ENCODE measurements at regions not wholly inside any gene's neighbourhood (a gene's known extent, or its start where the extent isn't known, plus 50 kb on each side); places are given as distances from the start of the nearest gene placed in this dataset.
A peak's percentile ranks its signal among the peaks of the same experiment; 100 is the strongest.
"Not testable (repeated sequence)": the region's sequence is repeated elsewhere in the genome, so short reads cannot be mapped to it uniquely, and the experiment has no call there.

DNA sequence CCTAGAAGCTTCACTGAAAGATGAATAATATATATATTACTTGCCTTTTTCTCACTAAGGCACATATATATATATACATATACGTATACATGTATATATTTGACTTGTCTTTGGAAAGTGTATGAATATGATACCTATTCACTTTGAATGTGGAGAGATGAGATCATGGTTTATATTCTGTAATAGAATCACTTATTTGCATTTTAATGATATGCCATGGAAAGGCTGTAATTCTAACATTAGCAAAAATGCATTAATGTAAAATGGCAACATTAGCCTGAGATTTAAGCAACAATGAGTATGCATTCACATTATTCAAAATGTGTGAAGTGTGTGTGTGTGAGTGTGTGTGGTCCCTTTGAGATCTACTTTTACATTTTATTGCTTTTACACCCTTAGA is 54.5 kb upstream of the PRKD1 start:
- Histone ChIP-seq H3K36me3 (ENCODE audit: control insufficient read depth, insufficient read depth, low read length) (no peaks in the 10 kb centered on the region), H3K4me3 (ENCODE audit: low read depth, low read length) (no peak overlapping the region), H3K27me3 (ENCODE audit: control insufficient read depth, insufficient read depth, low read length) (no peaks in the 10 kb centered on the region), H3K4me1 (ENCODE audit: control insufficient read depth, insufficient read depth, low read length, poor library complexity, severe bottlenecking) (no peaks in the 10 kb centered on the region), H3K9me3 (ENCODE audit: control insufficient read depth in 2 of 2, low read length in 2 of 2) (peaks cover 0 to 10% of the 10 kb centered on the region in 2 experiments), H3K27ac (ENCODE audit: insufficient read depth, low read length, poor library complexity, severe bottlenecking) (no peak overlapping the region)
- no peak for DNase-seq
- Mint-ChIP-seq H3K36me3 (no peaks in the 10 kb centered on the region), H3K27ac (no peak overlapping the region), H3K4me1 (no peaks in the 10 kb centered on the region), H3K4me3 (no peak overlapping the region), H3K9me3 (peaks cover 0 to 10% (median 6%) of the 10 kb centered on the region in 7 donors), H3K27me3 (no peaks in the 10 kb centered on the region)
- ATAC-seq (ENCODE audit: low read depth in 2 of 2): no peak

- Histone ChIP-seq H3K4me1 (ENCODE audit: control insufficient read depth, insufficient read depth, low read length, poor library complexity, severe bottlenecking) (no peaks in the 10 kb centered on the region), H3K9me3 (ENCODE audit: control insufficient read depth in 2 of 2, low read length in 2 of 2) (peaks cover 0 to 10% of the 10 kb centered on the region in 2 experiments), H3K27me3 (ENCODE audit: control insufficient read depth, insufficient read depth, low read length) (no peaks in the 10 kb centered on the region), H3K4me3 (ENCODE audit: low read depth, low read length) (no peak overlapping the region), H3K27ac (ENCODE audit: insufficient read depth, low read length, poor library complexity, severe bottlenecking) (no peak overlapping the region), H3K36me3 (ENCODE audit: control insufficient read depth, insufficient read depth, low read length) (no peaks in the 10 kb centered on the region)
- Mint-ChIP-seq H3K4me1 (no peaks in the 10 kb centered on the region), H3K4me3 (no peak overlapping the region), H3K27ac (no peak overlapping the region), H3K27me3 (no peaks in the 10 kb centered on the region), H3K9me3 (peaks cover 0 to 7% (median 6%) of the 10 kb centered on the region in 7 donors), H3K36me3 (no peaks in the 10 kb centered on the region)
- DNase-seq: no peak
- no peak for ATAC-seq (ENCODE audit: low read depth in 2 of 2)
Measured at GRCh38 chr14:29982993-29983392, 55.3 kb upstream of the PRKD1 start.

DNA sequence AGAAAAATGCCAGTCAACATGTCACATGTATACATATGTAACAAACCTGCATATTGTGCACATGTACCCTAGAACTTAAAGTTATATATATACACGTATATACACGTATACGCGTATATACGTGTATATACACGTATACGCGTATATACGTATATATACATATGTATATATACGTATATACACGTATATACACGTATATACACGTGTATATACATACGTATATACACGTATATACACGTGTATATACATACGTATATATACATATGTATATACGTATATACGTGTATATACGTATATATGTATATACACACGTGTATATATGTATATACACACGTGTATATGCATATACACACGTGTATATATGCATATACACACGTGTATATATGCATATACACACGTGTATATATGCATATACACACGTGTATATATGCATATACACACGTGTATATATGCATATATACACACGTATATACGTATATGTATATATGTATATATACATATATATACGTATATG is 62.8 kb upstream of the PRKD1 start:
- not testable (repeated sequence) for H3K36me3 Mint-ChIP-seq; H3K4me3 Mint-ChIP-seq; ATAC-seq (ENCODE audit: low read depth in 2 of 2)

DNA sequence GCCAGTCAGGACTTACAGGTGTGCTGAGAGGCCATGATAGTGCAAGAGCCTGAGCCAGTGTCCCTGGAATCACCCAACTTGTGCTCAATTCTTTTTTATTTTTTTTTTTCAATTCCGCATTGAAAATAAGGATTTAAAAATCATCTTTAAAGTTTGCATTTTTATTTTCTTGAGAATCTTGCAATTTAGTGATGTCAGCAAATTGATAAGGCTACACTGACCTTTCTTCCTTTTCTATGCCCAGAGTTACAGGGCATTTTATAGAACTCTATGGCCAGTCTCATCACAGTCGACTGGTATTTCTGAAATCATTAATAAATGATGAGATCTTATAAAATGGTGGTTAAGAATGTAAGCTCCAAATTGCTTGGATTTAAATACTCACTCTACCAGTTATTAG is 63.3 kb upstream of the PRKD1 start:
- no peaks in the 10 kb centered on the region for H3K36me3 Mint-ChIP-seq
- Histone ChIP-seq H3K27me3 (ENCODE audit: control insufficient read depth, insufficient read depth, low read length) (no peaks in the 10 kb centered on the region), H3K4me1 (ENCODE audit: control insufficient read depth, insufficient read depth, low read length, poor library complexity, severe bottlenecking) (no peaks in the 10 kb centered on the region), H3K27ac (ENCODE audit: insufficient read depth, low read length, poor library complexity, severe bottlenecking) (no peak overlapping the region), H3K36me3 (ENCODE audit: control insufficient read depth, insufficient read depth, low read length) (no peaks in the 10 kb centered on the region), H3K4me3 (ENCODE audit: low read depth, low read length) (no peak overlapping the region), H3K9me3 (ENCODE audit: control insufficient read depth in 2 of 2, low read length in 2 of 2) (no peaks in the 10 kb centered on the region)
- peaks cover 0 to 6% (median 2%) of the 10 kb centered on the region in 7 donors for H3K9me3 Mint-ChIP-seq
- no peak for ATAC-seq (ENCODE audit: low read depth in 2 of 2)
- H3K27ac Mint-ChIP-seq: no peak overlapping the region
- no peaks in the 10 kb centered on the region for H3K4me1 Mint-ChIP-seq
- H3K27me3 Mint-ChIP-seq: no peaks in the 10 kb centered on the region
- DNase-seq: no peak
- H3K4me3 Mint-ChIP-seq: no peak overlapping the region

More for the DNA sequence above, 62.8 kb upstream of the PRKD1 start:
- H3K27ac ChIP-seq (ENCODE audit: insufficient read depth, low read length, poor library complexity, severe bottlenecking); H3K9me3 ChIP-seq (ENCODE audit: control insufficient read depth in 2 of 2, low read length in 2 of 2); H3K4me1 Mint-ChIP-seq; DNase-seq; H3K9me3 Mint-ChIP-seq; H3K36me3 ChIP-seq (ENCODE audit: control insufficient read depth, insufficient read depth, low read length); H3K27ac Mint-ChIP-seq; H3K27me3 Mint-ChIP-seq; H3K27me3 ChIP-seq (ENCODE audit: control insufficient read depth, insufficient read depth, low read length); H3K4me3 ChIP-seq (ENCODE audit: low read depth, low read length); H3K4me1 ChIP-seq (ENCODE audit: control insufficient read depth, insufficient read depth, low read length, poor library complexity, severe bottlenecking): not testable (repeated sequence)

- no peak overlapping the region for H3K4me3 Mint-ChIP-seq
- DNase-seq (no peak), ATAC-seq (ENCODE audit: low read depth in 2 of 2) (no peak)
- no peak overlapping the region for H3K27ac Mint-ChIP-seq
- no peaks in the 10 kb centered on the region for H3K27me3 Mint-ChIP-seq
- Histone ChIP-seq H3K27me3 (ENCODE audit: control insufficient read depth, insufficient read depth, low read length) (no peaks in the 10 kb centered on the region), H3K36me3 (ENCODE audit: control insufficient read depth, insufficient read depth, low read length) (no peaks in the 10 kb centered on the region), H3K4me1 (ENCODE audit: control insufficient read depth, insufficient read depth, low read length, poor library complexity, severe bottlenecking) (no peaks in the 10 kb centered on the region), H3K4me3 (ENCODE audit: low read depth, low read length) (no peak overlapping the region), H3K27ac (ENCODE audit: insufficient read depth, low read length, poor library complexity, severe bottlenecking) (no peak overlapping the region), H3K9me3 (ENCODE audit: control insufficient read depth in 2 of 2, low read length in 2 of 2) (no peaks in the 10 kb centered on the region)
- peaks cover 0 to 6% (median 4%) of the 10 kb centered on the region in 7 donors for H3K9me3 Mint-ChIP-seq
- no peaks in the 10 kb centered on the region for H3K4me1 Mint-ChIP-seq
- no peaks in the 10 kb centered on the region for H3K36me3 Mint-ChIP-seq
Measured at GRCh38 chr14:29993143-29993542, 65.5 kb upstream of the PRKD1 start.

- H3K27ac Mint-ChIP-seq: no peak overlapping the region
- H3K27me3 Mint-ChIP-seq: no peaks in the 10 kb centered on the region
- no peaks in the 10 kb centered on the region for H3K36me3 Mint-ChIP-seq
- Histone ChIP-seq H3K27me3 (ENCODE audit: control insufficient read depth, insufficient read depth, low read length) (no peaks in the 10 kb centered on the region), H3K4me3 (ENCODE audit: low read depth, low read length) (no peak overlapping the region), H3K9me3 (ENCODE audit: control insufficient read depth in 2 of 2, low read length in 2 of 2) (no peaks in the 10 kb centered on the region), H3K4me1 (ENCODE audit: control insufficient read depth, insufficient read depth, low read length, poor library complexity, severe bottlenecking) (no peaks in the 10 kb centered on the region), H3K27ac (ENCODE audit: insufficient read depth, low read length, poor library complexity, severe bottlenecking) (no peak overlapping the region), H3K36me3 (ENCODE audit: control insufficient read depth, insufficient read depth, low read length) (no peaks in the 10 kb centered on the region)
- peaks cover 0 to 10% (median 4%) of the 10 kb centered on the region in 7 donors for H3K9me3 Mint-ChIP-seq
- no peak for DNase-seq
- no peak overlapping the region for H3K4me3 Mint-ChIP-seq
- no peak for ATAC-seq (ENCODE audit: low read depth in 2 of 2)
- H3K4me1 Mint-ChIP-seq: no peaks in the 10 kb centered on the region
Measured at GRCh38 chr14:29999013-29999539, 71.4 kb upstream of the PRKD1 start.

DNA sequence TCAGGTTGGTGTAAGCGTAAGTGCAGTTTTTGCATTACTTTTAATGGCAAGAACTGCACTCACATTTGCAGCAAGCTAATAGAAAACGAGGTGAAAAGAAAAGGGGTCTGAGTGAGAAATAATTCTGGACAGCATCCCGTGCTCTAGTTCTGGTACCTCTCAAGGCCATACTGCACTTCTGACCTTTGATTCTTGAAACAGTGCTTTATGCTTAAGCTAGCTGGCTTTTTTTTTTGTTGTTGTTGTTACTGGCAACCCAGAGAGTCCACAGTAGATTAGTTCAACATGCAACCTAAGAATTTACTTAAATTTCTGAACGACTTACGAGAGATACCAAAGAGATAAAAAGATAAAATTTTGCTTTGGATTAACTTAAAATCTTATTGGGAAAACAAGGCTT is 75.2 kb upstream of the PRKD1 start:
- no peak overlapping the region for H3K27ac ChIP-seq (ENCODE audit: insufficient read depth, low read length, poor library complexity, severe bottlenecking)
- H3K27me3 ChIP-seq (ENCODE audit: control insufficient read depth, insufficient read depth, low read length): no peaks in the 10 kb centered on the region
- no peak for DNase-seq
- H3K9me3 Mint-ChIP-seq: peaks cover 0 to 10% (median 5%) of the 10 kb centered on the region in 7 donors
- H3K4me1 Mint-ChIP-seq: no peaks in the 10 kb centered on the region
- H3K36me3 ChIP-seq (ENCODE audit: control insufficient read depth, insufficient read depth, low read length): no peaks in the 10 kb centered on the region
- H3K4me1 ChIP-seq (ENCODE audit: control insufficient read depth, insufficient read depth, low read length, poor library complexity, severe bottlenecking): no peaks in the 10 kb centered on the region
- H3K27me3 Mint-ChIP-seq: no peaks in the 10 kb centered on the region
- H3K4me3 Mint-ChIP-seq: no peak overlapping the region
- H3K27ac Mint-ChIP-seq: no peak overlapping the region
- ATAC-seq (ENCODE audit: low read depth in 2 of 2): no peak
- H3K4me3 ChIP-seq (ENCODE audit: low read depth, low read length): no peak overlapping the region
- no peaks in the 10 kb centered on the region for H3K36me3 Mint-ChIP-seq
- H3K9me3 ChIP-seq (ENCODE audit: control insufficient read depth in 2 of 2, low read length in 2 of 2): no peaks in the 10 kb centered on the region

DNA sequence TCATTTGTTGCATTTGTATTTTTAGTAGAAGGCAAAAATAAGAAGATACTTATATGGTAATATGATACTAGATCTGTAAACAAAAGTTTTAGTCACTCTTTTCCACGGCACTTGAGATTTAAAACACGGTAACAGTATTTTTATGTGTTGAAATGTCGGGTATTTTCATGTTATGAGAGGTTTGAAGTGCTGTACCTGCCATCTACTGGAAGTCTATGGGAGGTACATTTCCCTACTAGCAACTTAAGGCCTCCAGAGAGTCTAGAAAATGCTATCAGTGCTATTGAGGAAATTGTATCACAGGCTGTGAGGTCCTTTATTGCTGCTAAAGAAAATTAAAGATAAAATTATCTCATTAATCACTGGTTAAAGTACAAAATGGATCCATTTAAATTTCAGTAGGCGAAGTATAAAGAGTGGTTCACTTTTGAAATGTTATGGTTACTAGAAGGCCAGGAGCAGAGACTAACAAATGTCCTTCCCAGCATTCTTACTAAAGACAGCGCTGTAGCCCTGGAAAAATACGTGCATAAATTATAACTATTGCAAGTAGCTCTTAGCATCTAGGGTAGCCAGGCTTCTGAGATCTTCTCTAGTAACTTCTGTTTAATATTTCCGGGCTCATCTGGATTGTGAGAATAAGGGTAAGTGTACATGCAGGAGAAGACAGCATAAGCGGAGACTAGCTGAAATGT is 77.6 kb upstream of the PRKD1 start:
- Mint-ChIP-seq H3K9me3 (peaks cover 0 to 12% (median 6%) of the 10 kb centered on the region in 7 donors), H3K27ac (no peak overlapping the region), H3K4me1 (no peaks in the 10 kb centered on the region), H3K4me3 (no peak overlapping the region), H3K27me3 (no peaks in the 10 kb centered on the region), H3K36me3 (no peaks in the 10 kb centered on the region)
- no peaks in the 10 kb centered on the region for H3K36me3 ChIP-seq (ENCODE audit: control insufficient read depth, insufficient read depth, low read length)
- no peak for ATAC-seq (ENCODE audit: low read depth in 2 of 2)
- H3K27me3 ChIP-seq (ENCODE audit: control insufficient read depth, insufficient read depth, low read length): no peaks in the 10 kb centered on the region
- H3K27ac ChIP-seq (ENCODE audit: insufficient read depth, low read length, poor library complexity, severe bottlenecking): no peak overlapping the region
- no peaks in the 10 kb centered on the region for H3K9me3 ChIP-seq (ENCODE audit: control insufficient read depth in 2 of 2, low read length in 2 of 2)
- no peak overlapping the region for H3K4me3 ChIP-seq (ENCODE audit: low read depth, low read length)
- DNase-seq: peak in 1 of 3 donors; percentile 1
- H3K4me1 ChIP-seq (ENCODE audit: control insufficient read depth, insufficient read depth, low read length, poor library complexity, severe bottlenecking): no peaks in the 10 kb centered on the region
